K562 (cell line): ENCODE measurements at regions not wholly inside any gene's neighbourhood (a gene's known extent, or its start where the extent isn't known, plus 50 kb on each side); places are given as distances from the start of the nearest gene placed in this dataset.
A peak's percentile ranks its signal among the peaks of the same experiment; 100 is the strongest.

ENCODE experiments used
- ARID2 ChIP-seq: fragments of 450-650 bp; IDR thresholded peaks from 2 replicates; pipeline ENCODE4 v1.6.1; 2017; ENCODE audit warnings: antibody characterized with exemption, mild to moderate bottlenecking
- ATF6 ChIP-seq: sonication (generic); formaldehyde crosslinking; IDR thresholded peaks from 2 replicates; pipeline ENCODE4 v1.4.0; 2020; ENCODE audit warnings: mild to moderate bottlenecking, missing genetic modification reagents
- BRF1 ChIP-seq: IDR thresholded peaks from 3 replicates; pipeline ENCODE4 v1.6.1; 2011; ENCODE audit warnings: borderline replicate concordance, mild to moderate bottlenecking; ENCODE audit not compliant: insufficient read length; ENCODE audit errors: extremely low read depth
- CBX5 ChIP-seq: IDR thresholded peaks from 2 replicates; pipeline ENCODE4 v1.6.1; 2014; ENCODE audit warnings: low read depth, borderline replicate concordance
- CTBP1 ChIP-seq: fragments of 450-650 bp; IDR thresholded peaks from 2 replicates; pipeline ENCODE4 v1.6.1; 2016; ENCODE audit warnings: borderline replicate concordance
- DEAF1 ChIP-seq: fragments of 450-650 bp; formaldehyde crosslinking; IDR thresholded peaks from 2 replicates; pipeline ENCODE4 v1.4.0; 2020; ENCODE audit warnings: mild to moderate bottlenecking, moderate library complexity
- HNRNPH1 ChIP-seq: fragments of 200-400 bp; formaldehyde crosslinking; optimal IDR thresholded peaks from 2 replicates; pipeline ENCODE3; 2017; ENCODE audit warnings: low read depth, mild to moderate bottlenecking, low read length, moderate library complexity
- IRF2 ChIP-seq: sonication (generic); formaldehyde crosslinking; IDR thresholded peaks from 2 replicates; pipeline ENCODE4 v1.8.1; 2022; ENCODE audit warnings: mild to moderate bottlenecking, missing genetic modification reagents
- NR2C1 ChIP-seq, 2 experiments: fragments of 450-650 bp; IDR thresholded peaks; 2 replicates each; pipeline ENCODE4 v1.6.1; 2017; ENCODE audit warnings: mild to moderate bottlenecking in 2 of 2, antibody characterized with exemption in 1 of 2, inconsistent platforms in 1 of 2, missing compliant biosample characterization in 1 of 2, missing genetic modification characterization in 1 of 2
- PKNOX1 ChIP-seq: fragments of 450-650 bp; IDR thresholded peaks from 2 replicates; pipeline ENCODE4 v1.6.1; 2016
- REST ChIP-seq, 2 experiments: fragments of 450-650 bp; formaldehyde crosslinking in 1 of 2; IDR thresholded peaks; 2 replicates each; pipeline versions ENCODE4 v1.4.0 to v1.6.1; 2014 to 2020; ENCODE audit warnings: mild to moderate bottlenecking in 2 of 2, borderline replicate concordance in 1 of 2, low read depth in 1 of 2
- STAT5A ChIP-seq: IDR thresholded peaks from 2 replicates; pipeline ENCODE4 v1.6.1; 2012; ENCODE audit warnings: low read length, inconsistent platforms, borderline replicate concordance
- U2AF2 ChIP-seq: fragments of 200-400 bp; formaldehyde crosslinking; optimal IDR thresholded peaks from 2 replicates; pipeline ENCODE3; 2017; ENCODE audit warnings: low read depth, mild to moderate bottlenecking, low read length
- ZNF354B ChIP-seq: fragments of 250-450 bp; sonication (Bioruptor Pico); IDR thresholded peaks from 2 replicates; pipeline ENCODE4 v1.4.0; 2020

- TF ChIP-seq REST (IDR thresholded peaks at IDR 0.05; ENCODE audit: borderline replicate concordance) (peak; percentile 59; the same call in 1 of the 2 replicates), REST (CRISPR knock-in tag; IDR thresholded peaks at IDR 0.05; ENCODE audit: low read depth) (no peak), PKNOX1 (no peak), CBX5 (no peak), BRF1 (no peak), ARID2 (no peak), STAT5A (no peak), DEAF1 (CRISPR knock-in tag) (peak; percentile 40; the same call in 1 of the 2 replicates), NR2C1 (IDR thresholded peaks at IDR 0.05) (no peak), NR2C1 (tag; IDR thresholded peaks at IDR 0.05) (no peak), ATF6 (CRISPR knock-in tag) (no peak), HNRNPH1 (no peak), U2AF2 (no peak), CTBP1 (peak; percentile 24; the same call in 1 of the 2 replicates), ZNF354B (CRISPR knock-in tag) (no peak), IRF2 (CRISPR knock-in tag) (no peak)
These were observed 419.4 kb downstream of the SOX9 start (continued) for GRCh38 chr17:72539981-72540897.
